GM12865 (cell line): ENCODE measurements at regions not wholly inside any gene's neighbourhood (a gene's known extent, or its start where the extent isn't known, plus 50 kb on each side); places are given as distances from the start of the nearest gene placed in this dataset.

ENCODE experiments used
- DNase-seq: peaks from one replicate; pipeline ENCODE4 v3.0.0; 2010; ENCODE audit warnings: low read depth
- H3K4me3 ChIP-seq: 2 replicates; pipeline ENCODE4 v1.5.1; 2011; ENCODE audit warnings: mild to moderate bottlenecking, low read depth, low read length, control low read depth
- CTCF ChIP-seq: IDR thresholded peaks from 2 replicates; pipeline ENCODE4 v1.5.1; 2011; ENCODE audit warnings: low read length, control low read depth, low read depth, inconsistent platforms; ENCODE audit not compliant: insufficient read depth; ENCODE audit errors: missing control alignments

GRCh38 chr5:158297002-158297527 is 438.1 kb upstream of the CLINT1 start:
- no peak overlapping the region for H3K4me3 ChIP-seq
- DNase-seq = no peak
- no peak for TF ChIP-seq CTCF

- no peak overlapping the region for H3K4me3 ChIP-seq
- no peak for TF ChIP-seq CTCF
- no peak for DNase-seq
Measured at GRCh38 chr5:158294701-158295100, 435.8 kb upstream of the CLINT1 start.

- no peak for TF ChIP-seq CTCF
- H3K4me3 ChIP-seq = no peak overlapping the region
- no peak for DNase-seq
Measured at GRCh38 chr5:158292981-158293380, 434.0 kb upstream of the CLINT1 start.

- DNase-seq = no peak
- TF ChIP-seq CTCF = no peak
- no peak overlapping the region for H3K4me3 ChIP-seq
Measured at GRCh38 chr5:158289967-158290366, 431.0 kb upstream of the CLINT1 start.

GRCh38 chr5:158288272-158288657 is 429.3 kb upstream of the CLINT1 start:
- TF ChIP-seq CTCF = no peak
- no peak for DNase-seq
- H3K4me3 ChIP-seq = no peak overlapping the region

GRCh38 chr5:158287643-158288271 is 428.8 kb upstream of the CLINT1 start:
- no peak overlapping the region for H3K4me3 ChIP-seq
- no peak for DNase-seq
- no peak for TF ChIP-seq CTCF

GRCh38 chr5:158286827-158287226 is 427.9 kb upstream of the CLINT1 start:
- no peak overlapping the region for H3K4me3 ChIP-seq
- TF ChIP-seq CTCF = no peak
- DNase-seq = no peak
